ENCODE measurements at regions not wholly inside any gene's neighbourhood (a gene's known extent, or its start where the extent isn't known, plus 50 kb on each side); places are given as distances from the start of the nearest gene placed in this dataset.

- TF ChIP-seq POLR2AphosphoS5 (IDR thresholded peaks at IDR 0.05; ENCODE audit: low read depth, low read length), result no peak
- no peak for TF ChIP-seq REST (IDR thresholded peaks at IDR 0.05; ENCODE audit: insufficient read depth in 1 of 2, low read depth in 2 of 2, low read length in 2 of 2)
Measured at GRCh38 chr20:11791835-11792567, 125.7 kb upstream of the BTBD3 start.
